Keratinocyte (primary cell): ENCODE measurements at regions not wholly inside any gene's neighbourhood (a gene's known extent, or its start where the extent isn't known, plus 50 kb on each side); places are given as distances from the start of the nearest gene placed in this dataset.
"Not testable (repeated sequence)": the region's sequence is repeated elsewhere in the genome, so short reads cannot be mapped to it uniquely, and the experiment has no call there.

Experiments used
- DNase-seq: peaks from one replicate; pipeline ENCODE4 v3.0.0-alpha.2; 2011; ENCODE audit warnings: low read depth, missing footprints, low spot score
- FAIRE-seq: peaks from 2 replicates; lab custom pipeline; 2011; peaks lifted over from hg19 to GRCh38; lab: Jason Lieb, UNC
- H2AFZ ChIP-seq: 2 replicates; pipeline ENCODE4 v1.6.0; 2012; ENCODE audit warnings: low read length, control low read depth, inconsistent platforms; ENCODE audit not compliant: control insufficient read depth
- H3K27ac ChIP-seq: 2 replicates; pipeline ENCODE4 v1.5.1; 2011; ENCODE audit warnings: low read length; ENCODE audit not compliant: control insufficient read depth, insufficient read depth
- H3K27me3 ChIP-seq: 3 replicates; pipeline ENCODE4 v1.6.0; 2011; ENCODE audit warnings: low read length; ENCODE audit not compliant: control insufficient read depth, insufficient read depth; ENCODE audit errors: extremely low read depth
- H3K36me3 ChIP-seq, 2 experiments: 2 replicates in 1 of 2; 3 replicates in 1 of 2; pipeline ENCODE4 v1.5.1; 2011; ENCODE audit warnings: low read length in 2 of 2, mild to moderate bottlenecking in 1 of 2; ENCODE audit not compliant: control insufficient read depth in 2 of 2, insufficient read depth in 2 of 2; ENCODE audit errors: extremely low read depth in 1 of 2
- H3K4me1 ChIP-seq: 3 replicates; pipeline ENCODE4 v1.5.1; 2011; ENCODE audit warnings: low read length; ENCODE audit not compliant: control insufficient read depth, insufficient read depth; ENCODE audit errors: extremely low read depth
- H3K4me2 ChIP-seq: 3 replicates; pipeline ENCODE4 v1.6.0; 2011; ENCODE audit warnings: low read depth, low read length; ENCODE audit not compliant: control insufficient read depth, insufficient read depth; ENCODE audit errors: extremely low read depth
- H3K4me3 ChIP-seq, 3 experiments: fragments of 200-600 bp in 1 of 3; sonication (generic) in 1 of 3; 2 replicates in 2 of 3; 3 replicates in 1 of 3; pipeline ENCODE4 v1.5.1; 2011 to 2016; ENCODE audit warnings: low read length in 3 of 3, mild to moderate bottlenecking in 3 of 3, control low read depth in 2 of 3, inconsistent platforms in 1 of 3, low read depth in 1 of 3, mixed read lengths in 1 of 3, mixed run types in 1 of 3, moderate library complexity in 1 of 3; ENCODE audit not compliant: control insufficient read depth in 2 of 3, insufficient read depth in 2 of 3; ENCODE audit errors: extremely low read depth in 1 of 3
- H3K79me2 ChIP-seq: 2 replicates; pipeline ENCODE4 v1.6.0; 2012; ENCODE audit warnings: low read length; ENCODE audit not compliant: control insufficient read depth, insufficient read depth
- H3K9ac ChIP-seq: 3 replicates; pipeline ENCODE4 v1.6.0; 2011; ENCODE audit warnings: low read length; ENCODE audit not compliant: control insufficient read depth, insufficient read depth; ENCODE audit errors: extremely low read depth
- H3K9me1 ChIP-seq: 3 replicates; pipeline ENCODE4 v1.6.0; 2011; ENCODE audit warnings: low read length; ENCODE audit not compliant: control insufficient read depth, insufficient read depth; ENCODE audit errors: extremely low read depth
- H3K9me3 ChIP-seq: 2 replicates; pipeline ENCODE4 v1.5.1; 2012; ENCODE audit warnings: low read depth, low read length; ENCODE audit not compliant: control insufficient read depth
- H4K20me1 ChIP-seq: 3 replicates; pipeline ENCODE4 v1.6.0; 2011; ENCODE audit warnings: low read length; ENCODE audit not compliant: control insufficient read depth, insufficient read depth; ENCODE audit errors: extremely low read depth
- CTCF ChIP-seq, 3 experiments: IDR thresholded peaks in 1 of 3; conservative IDR thresholded peaks in 1 of 3; optimal IDR thresholded peaks in 1 of 3; 2 replicates in 2 of 3; 3 replicates in 1 of 3; pipeline versions ENCODE3 to v1.5.1; 2011; ENCODE audit warnings: low read length in 3 of 3, mild to moderate bottlenecking in 3 of 3, moderate library complexity in 2 of 3, control low read depth in 1 of 3, inconsistent platforms in 1 of 3; ENCODE audit not compliant: insufficient read depth in 2 of 3; ENCODE audit errors: extremely low read depth in 1 of 3
- EZH2 ChIP-seq: IDR thresholded peaks from one replicate; pipeline ENCODE4 v1.6.1; 2012; ENCODE audit warnings: inconsistent platforms, mild to moderate bottlenecking, low read length, moderate library complexity
- dilution Hi-C: fragments of 300-500 bp; cut with MboI; formaldehyde crosslinking; loops from one replicate; pipeline ENCODE4 v1.7.0; 2020; ENCODE audit warnings: low sequenced_read_pairs; ENCODE audit not compliant: extremely low pct_ligation_motif_present

GRCh38 chr1:185539277-185539943 is 194.8 kb upstream of the HMCN1 start:
- Histone ChIP-seq H3K27ac (no peak overlapping the region), H3K36me3 (no peaks in the 10 kb centered on the region), H3K4me2 (no peak overlapping the region), H3K4me3 (no peak overlapping the region), H3K9me3 (no peaks in the 10 kb centered on the region), H3K9me1 (no peaks in the 10 kb centered on the region), H3K79me2 (no peaks in the 10 kb centered on the region), H3K9ac (no peak overlapping the region), H2AFZ (no peak overlapping the region), H3K27me3 (no peaks in the 10 kb centered on the region), H3K4me1 (no peaks in the 10 kb centered on the region), H4K20me1 (no peaks in the 10 kb centered on the region)
- DNase-seq, result no peak
- dilution Hi-C loops, result no loop called here
- no peak for TF ChIP-seq EZH2
- TF ChIP-seq CTCF (optimal IDR thresholded peaks at IDR 0.05 in 1 of 3, IDR thresholded peaks at IDR 0.05 in 1 of 3, conservative IDR thresholded peaks at IDR 0.05 in 1 of 3; ENCODE audit: extremely low read depth in 1 of 3, insufficient read depth in 2 of 3, low read length in 3 of 3), result no peak
- no peak for FAIRE-seq

GRCh38 chr1:185538309-185538898 is 195.8 kb upstream of the HMCN1 start:
- H3K4me1 ChIP-seq, H3K36me3 ChIP-seq, H2AFZ ChIP-seq, H3K4me3 ChIP-seq, DNase-seq, H3K27ac ChIP-seq, H3K9me3 ChIP-seq, H3K79me2 ChIP-seq, FAIRE-seq, H3K9ac ChIP-seq, H4K20me1 ChIP-seq, dilution Hi-C loops, H3K4me2 ChIP-seq, H3K9me1 ChIP-seq, H3K27me3 ChIP-seq: not testable (repeated sequence)

GRCh38 chr1:185537596-185537995 is 196.6 kb upstream of the HMCN1 start:
- H3K27ac ChIP-seq, result no peak overlapping the region
- no peaks in the 10 kb centered on the region for H3K27me3 ChIP-seq
- no peak for TF ChIP-seq CTCF (optimal IDR thresholded peaks at IDR 0.05 in 1 of 3, IDR thresholded peaks at IDR 0.05 in 1 of 3, conservative IDR thresholded peaks at IDR 0.05 in 1 of 3; ENCODE audit: extremely low read depth in 1 of 3, insufficient read depth in 2 of 3, low read length in 3 of 3)
- TF ChIP-seq EZH2, result no peak
- no peaks in the 10 kb centered on the region for H4K20me1 ChIP-seq
- dilution Hi-C loops, result no loop called here
- H3K9me1 ChIP-seq, result no peaks in the 10 kb centered on the region
- H3K9me3 ChIP-seq, result no peaks in the 10 kb centered on the region
- no peaks in the 10 kb centered on the region for H3K79me2 ChIP-seq
- no peak overlapping the region for H3K4me2 ChIP-seq
- no peak overlapping the region for H2AFZ ChIP-seq
- DNase-seq (no peak), FAIRE-seq (no peak)
- no peaks in the 10 kb centered on the region for H3K36me3 ChIP-seq
- H3K9ac ChIP-seq, result no peak overlapping the region
- no peak overlapping the region for H3K4me3 ChIP-seq
- H3K4me1 ChIP-seq, result no peaks in the 10 kb centered on the region
